H1 (cell line): ENCODE measurements at regions not wholly inside any gene's neighbourhood (a gene's known extent, or its start where the extent isn't known, plus 50 kb on each side); places are given as distances from the start of the nearest gene placed in this dataset.

Experiments
- EP300 ChIP-seq, 2 experiments: IDR thresholded peaks; 1 replicate in 1 of 2; 2 replicates in 1 of 2; pipeline ENCODE4 v1.6.1; 2011 to 2012; ENCODE audit warnings: low read depth in 2 of 2, low read length in 2 of 2, mild to moderate bottlenecking in 2 of 2, borderline replicate concordance in 1 of 2, inconsistent platforms in 1 of 2, moderate library complexity in 1 of 2
- GTF2F1 ChIP-seq: IDR thresholded peaks from 2 replicates; pipeline ENCODE4 v1.6.1; 2012; ENCODE audit warnings: low read depth, low read length, improper control_type of control experiment, borderline replicate concordance
- HDAC6 ChIP-seq: IDR thresholded peaks from one replicate; pipeline ENCODE4 v1.7.1; 2012; ENCODE audit warnings: low read depth, mild to moderate bottlenecking, inconsistent platforms, low read length, moderate library complexity
- POLR2A ChIP-seq, 2 experiments: IDR thresholded peaks; 1 replicate in 1 of 2; 2 replicates in 1 of 2; pipeline ENCODE4 v1.6.1; 2011; ENCODE audit warnings: low read depth in 2 of 2, low read length in 2 of 2, mild to moderate bottlenecking in 2 of 2; ENCODE audit errors: control extremely low read depth in 1 of 2
- POLR2AphosphoS5 ChIP-seq: IDR thresholded peaks from 2 replicates; pipeline ENCODE4 v1.6.1; 2011; ENCODE audit warnings: low read depth, low read length
- RXRA ChIP-seq: IDR thresholded peaks from 2 replicates; pipeline ENCODE4 v1.6.1; 2011; ENCODE audit warnings: low read depth, mild to moderate bottlenecking, low read length, moderate library complexity; ENCODE audit not compliant: insufficient read depth
- SIN3A ChIP-seq, 2 experiments: IDR thresholded peaks in 1 of 2; conservative IDR thresholded peaks in 1 of 2; 2 replicates each; pipeline ENCODE4 v1.6.1; 2011 to 2012; ENCODE audit warnings: low read length in 2 of 2, improper control_type of control experiment in 1 of 2, low read depth in 1 of 2, mild to moderate bottlenecking in 1 of 2
- TAF1 ChIP-seq: IDR thresholded peaks from 2 replicates; pipeline ENCODE4 v1.6.1; 2011; ENCODE audit warnings: mild to moderate bottlenecking, low read depth, low read length
- TBP ChIP-seq: IDR thresholded peaks from 2 replicates; pipeline ENCODE4 v1.6.1; 2011; ENCODE audit warnings: low read depth, low read length, improper control_type of control experiment
- TCF12 ChIP-seq: IDR thresholded peaks from 2 replicates; pipeline ENCODE4 v1.6.1; 2011; ENCODE audit warnings: low read depth, mild to moderate bottlenecking, low read length
- TF ChIP-seq, protein P1 (sequence below), 3 experiments: IDR thresholded peaks; 1 replicate in 2 of 3; 2 replicates in 1 of 3; pipeline versions ENCODE4 v1.5.1 to v1.6.1; 2011; ENCODE audit warnings: low read length in 3 of 3, mild to moderate bottlenecking in 3 of 3, inconsistent platforms in 2 of 3, low read depth in 1 of 3, moderate library complexity in 1 of 3; ENCODE audit not compliant: insufficient read depth in 1 of 3; ENCODE audit errors: control extremely low read depth in 1 of 3

GRCh38 chr11:15629690-15630321 lies 515.1 kb downstream of the INSC start:
- TF ChIP-seq EP300 (IDR thresholded peaks at IDR 0.05; ENCODE audit: borderline replicate concordance in 1 of 2, low read depth in 2 of 2, low read length in 2 of 2), result no peak
- TF ChIP-seq, protein P1, sequence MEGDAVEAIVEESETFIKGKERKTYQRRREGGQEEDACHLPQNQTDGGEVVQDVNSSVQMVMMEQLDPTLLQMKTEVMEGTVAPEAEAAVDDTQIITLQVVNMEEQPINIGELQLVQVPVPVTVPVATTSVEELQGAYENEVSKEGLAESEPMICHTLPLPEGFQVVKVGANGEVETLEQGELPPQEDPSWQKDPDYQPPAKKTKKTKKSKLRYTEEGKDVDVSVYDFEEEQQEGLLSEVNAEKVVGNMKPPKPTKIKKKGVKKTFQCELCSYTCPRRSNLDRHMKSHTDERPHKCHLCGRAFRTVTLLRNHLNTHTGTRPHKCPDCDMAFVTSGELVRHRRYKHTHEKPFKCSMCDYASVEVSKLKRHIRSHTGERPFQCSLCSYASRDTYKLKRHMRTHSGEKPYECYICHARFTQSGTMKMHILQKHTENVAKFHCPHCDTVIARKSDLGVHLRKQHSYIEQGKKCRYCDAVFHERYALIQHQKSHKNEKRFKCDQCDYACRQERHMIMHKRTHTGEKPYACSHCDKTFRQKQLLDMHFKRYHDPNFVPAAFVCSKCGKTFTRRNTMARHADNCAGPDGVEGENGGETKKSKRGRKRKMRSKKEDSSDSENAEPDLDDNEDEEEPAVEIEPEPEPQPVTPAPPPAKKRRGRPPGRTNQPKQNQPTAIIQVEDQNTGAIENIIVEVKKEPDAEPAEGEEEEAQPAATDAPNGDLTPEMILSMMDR (IDR thresholded peaks at IDR 0.05; ENCODE audit: control extremely low read depth in 1 of 3, insufficient read depth in 1 of 3, low read depth in 1 of 3, low read length in 3 of 3), result peak in 2 of 3 experiments; percentile 51 to 62; a peak in 3 of 4 replicates
- no peak for TF ChIP-seq RXRA
- TF ChIP-seq POLR2A (IDR thresholded peaks at IDR 0.05; ENCODE audit: control extremely low read depth in 1 of 2, low read depth in 2 of 2, low read length in 2 of 2), result no peak
- no peak for TF ChIP-seq GTF2F1
- no peak for TF ChIP-seq POLR2AphosphoS5
- no peak for TF ChIP-seq TAF1
- no peak for TF ChIP-seq TCF12
- no peak for TF ChIP-seq TBP
- no peak for TF ChIP-seq SIN3A (conservative IDR thresholded peaks at IDR 0.05 in 1 of 2, IDR thresholded peaks at IDR 0.05 in 1 of 2; ENCODE audit: low read depth in 1 of 2, low read length in 2 of 2)
- no peak for TF ChIP-seq HDAC6
